DMS153 treated with DMSO at 0.1 percent for 48 hours (cell line): ENCODE measurements at regions not wholly inside any gene's neighbourhood (a gene's known extent, or its start where the extent isn't known, plus 50 kb on each side); places are given as distances from the start of the nearest gene placed in this dataset.
A peak's percentile ranks its signal among the peaks of the same experiment; 100 is the strongest.
"Not testable (repeated sequence)": the region's sequence is repeated elsewhere in the genome, so short reads cannot be mapped to it uniquely, and the experiment has no call there.

ENCODE experiments used
- DNase-seq: peaks from one replicate; lab custom pipeline; 2025; ENCODE audit not compliant: unreplicated experiment; lab: John Stamatoyannopoulos, UW

- DNase-seq, result no peak
Observed at GRCh38 chr7:82701949-82702348, 258.4 kb upstream of the CACNA2D1 start.

- DNase-seq, result peak; percentile 24
Observed at GRCh38 chr7:82700741-82701140, 257.2 kb upstream of the CACNA2D1 start.

GRCh38 chr7:82699773-82700186 lies 256.2 kb upstream of the CACNA2D1 start:
- peak; percentile 34 for DNase-seq

GRCh38 chr7:82697897-82698296 lies 254.3 kb upstream of the CACNA2D1 start:
- DNase-seq, result no peak

GRCh38 chr7:82696631-82697030 lies 253.1 kb upstream of the CACNA2D1 start:
- no peak for DNase-seq

- DNase-seq, result no peak
Observed at GRCh38 chr7:82694022-82694421, 250.4 kb upstream of the CACNA2D1 start.

- DNase-seq, result no peak
Observed at GRCh38 chr7:82690929-82691328, 247.4 kb upstream of the CACNA2D1 start.

GRCh38 chr7:82685214-82685613 lies 241.6 kb upstream of the CACNA2D1 start:
- no peak for DNase-seq

GRCh38 chr7:82678716-82679115 lies 235.1 kb upstream of the CACNA2D1 start:
- peak; percentile 15 for DNase-seq

- DNase-seq, result no peak
Observed at GRCh38 chr7:82678259-82678658, 234.7 kb upstream of the CACNA2D1 start.

GRCh38 chr7:82677493-82677892 lies 233.9 kb upstream of the CACNA2D1 start:
- peak; percentile 18 for DNase-seq

- DNase-seq, result no peak
Observed at GRCh38 chr7:82676777-82677463, 233.3 kb upstream of the CACNA2D1 start.

- DNase-seq, result no peak
Observed at GRCh38 chr7:82675396-82675795, 231.8 kb upstream of the CACNA2D1 start.

- DNase-seq, result no peak
Observed at GRCh38 chr7:82674268-82674667, 230.7 kb upstream of the CACNA2D1 start.

- no peak for DNase-seq
Observed at GRCh38 chr7:82672078-82672477, 228.5 kb upstream of the CACNA2D1 start.

GRCh38 chr7:82669141-82669540 lies 225.6 kb upstream of the CACNA2D1 start:
- DNase-seq, result no peak

GRCh38 chr7:82668676-82669075 lies 225.1 kb upstream of the CACNA2D1 start:
- DNase-seq, result no peak

GRCh38 chr7:82665966-82666507 lies 222.5 kb upstream of the CACNA2D1 start:
- DNase-seq, result no peak

GRCh38 chr7:82655965-82656364 lies 212.4 kb upstream of the CACNA2D1 start:
- no peak for DNase-seq

- not testable (repeated sequence) for DNase-seq
Observed at GRCh38 chr7:82650095-82650494, 206.5 kb upstream of the CACNA2D1 start.

GRCh38 chr7:82633592-82633991 lies 190.0 kb upstream of the CACNA2D1 start:
- no peak for DNase-seq

- no peak for DNase-seq
Observed at GRCh38 chr7:82631998-82632397, 188.4 kb upstream of the CACNA2D1 start.

GRCh38 chr7:82629583-82629982 lies 186.0 kb upstream of the CACNA2D1 start:
- no peak for DNase-seq
